Caco-2 (cell line): ENCODE measurements at regions not wholly inside any gene's neighbourhood (a gene's known extent, or its start where the extent isn't known, plus 50 kb on each side); places are given as distances from the start of the nearest gene placed in this dataset.

Source experiments
- BruUV-seq: library from RNA; stranded (reverse); fragments of 400-500 nt; replicated peaks from 2 replicates; lab custom pipeline; 2021; lab: Mats Ljungman, UMichigan
- CTCF ChIA-PET: fragments of 300-600 bp; sonication (Branson Sonifier 250); formaldehyde crosslinking; loops from one replicate; lab custom pipeline; 2022; ENCODE audit warnings: antibody characterized with exemption; lab: Charles Lee
- POLR2A ChIA-PET: fragments of 300-600 bp; sonication (Branson Sonifier 250); formaldehyde crosslinking; loops from one replicate; lab custom pipeline; 2022; ENCODE audit warnings: antibody characterized with exemption; lab: Charles Lee
- DNase-seq, 2 experiments: peaks; one replicate each; pipeline versions ENCODE4 v3.0.0 to v3.0.0-alpha.2; 2020 to 2022
- H3K27me3 ChIP-seq: replicated peaks from 2 replicates; pipeline ENCODE4 v1.6.0; 2011; ENCODE audit warnings: low read length; ENCODE audit not compliant: control insufficient read depth, insufficient read depth
- H3K36me3 ChIP-seq: 2 replicates; pipeline ENCODE4 v1.5.1; 2011; ENCODE audit warnings: low read length; ENCODE audit not compliant: control insufficient read depth, insufficient read depth
- H3K4me1 ChIP-seq: fragments of 250-450 bp; sonication (Bioruptor Pico); 2 replicates; pipeline ENCODE4 v1.5.1; 2020; ENCODE audit warnings: mild to moderate bottlenecking
- H3K4me3 ChIP-seq: 2 replicates; pipeline ENCODE4 v1.5.1; 2011; ENCODE audit warnings: low read depth, mild to moderate bottlenecking, control low read depth, low read length
- H3K9me3 ChIP-seq: fragments of 250-450 bp; sonication (Bioruptor Pico); 2 replicates; pipeline ENCODE4 v1.5.1; 2020; ENCODE audit warnings: mild to moderate bottlenecking, moderate library complexity
- H3K27ac Mint-ChIP-seq: one replicate; pipeline ENCODE4 v1.8.0; 2022; ENCODE audit warnings: mixed read lengths; ENCODE audit not compliant: unreplicated experiment
- H3K27me3 Mint-ChIP-seq: one replicate; pipeline ENCODE4 v1.8.0; 2022; ENCODE audit warnings: mixed read lengths; ENCODE audit not compliant: insufficient read depth, unreplicated experiment
- H3K36me3 Mint-ChIP-seq: one replicate; pipeline ENCODE4 v1.8.0; 2022; ENCODE audit warnings: mild to moderate bottlenecking, mixed read lengths; ENCODE audit not compliant: insufficient read depth, unreplicated experiment
- H3K4me1 Mint-ChIP-seq: one replicate; pipeline ENCODE4 v1.8.0; 2022; ENCODE audit warnings: low read depth, mixed read lengths; ENCODE audit not compliant: unreplicated experiment
- H3K4me3 Mint-ChIP-seq: one replicate; pipeline ENCODE4 v1.8.0; 2022; ENCODE audit warnings: mild to moderate bottlenecking, moderate library complexity, mixed read lengths; ENCODE audit not compliant: unreplicated experiment
- H3K9me3 Mint-ChIP-seq: one replicate; pipeline ENCODE4 v1.8.0; 2022; ENCODE audit warnings: mixed read lengths; ENCODE audit not compliant: unreplicated experiment
- intact Hi-C: fragments of 100-400 bp; cut with micrococcal nuclease; formaldehyde crosslinking; loops from one replicate; pipeline ENCODE4 v1.10.0; 2022; ENCODE audit not compliant: unreplicated experiment
- TF ChIP-seq, protein P1 (sequence below), 2 experiments: fragments of 200-600 bp in 1 of 2; IDR thresholded peaks; 1 replicate in 1 of 2; 2 replicates in 1 of 2; pipeline versions ENCODE4 v1.5.1 to v1.8.0; 2011 to 2022; ENCODE audit warnings: antibody characterized with exemption in 1 of 2, control low read depth in 1 of 2, inconsistent platforms in 1 of 2, low read depth in 1 of 2, low read length in 1 of 2, mild to moderate bottlenecking in 1 of 2, moderate library complexity in 1 of 2; ENCODE audit not compliant: insufficient read depth in 1 of 2, severe bottlenecking in 1 of 2, unreplicated experiment in 1 of 2

GRCh38 chr17:70771804-70772386, 602.6 kb downstream of the KCNJ2 start:
- no peaks in the 10 kb centered on the region for H3K36me3 ChIP-seq
- no peaks in the 10 kb centered on the region for H3K4me1 Mint-ChIP-seq
- intact Hi-C loops = loop anchor here (2.0 kb wide), 1 partner anchor 135 kb away; no protein-coding TSS in a partner anchor
- H3K27me3 ChIP-seq = no peaks in the 10 kb centered on the region
- H3K9me3 ChIP-seq = no peaks in the 10 kb centered on the region
- TF ChIP-seq, protein P1, sequence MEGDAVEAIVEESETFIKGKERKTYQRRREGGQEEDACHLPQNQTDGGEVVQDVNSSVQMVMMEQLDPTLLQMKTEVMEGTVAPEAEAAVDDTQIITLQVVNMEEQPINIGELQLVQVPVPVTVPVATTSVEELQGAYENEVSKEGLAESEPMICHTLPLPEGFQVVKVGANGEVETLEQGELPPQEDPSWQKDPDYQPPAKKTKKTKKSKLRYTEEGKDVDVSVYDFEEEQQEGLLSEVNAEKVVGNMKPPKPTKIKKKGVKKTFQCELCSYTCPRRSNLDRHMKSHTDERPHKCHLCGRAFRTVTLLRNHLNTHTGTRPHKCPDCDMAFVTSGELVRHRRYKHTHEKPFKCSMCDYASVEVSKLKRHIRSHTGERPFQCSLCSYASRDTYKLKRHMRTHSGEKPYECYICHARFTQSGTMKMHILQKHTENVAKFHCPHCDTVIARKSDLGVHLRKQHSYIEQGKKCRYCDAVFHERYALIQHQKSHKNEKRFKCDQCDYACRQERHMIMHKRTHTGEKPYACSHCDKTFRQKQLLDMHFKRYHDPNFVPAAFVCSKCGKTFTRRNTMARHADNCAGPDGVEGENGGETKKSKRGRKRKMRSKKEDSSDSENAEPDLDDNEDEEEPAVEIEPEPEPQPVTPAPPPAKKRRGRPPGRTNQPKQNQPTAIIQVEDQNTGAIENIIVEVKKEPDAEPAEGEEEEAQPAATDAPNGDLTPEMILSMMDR (IDR thresholded peaks at IDR 0.05; ENCODE audit: insufficient read depth in 1 of 2, low read depth in 1 of 2, low read length in 1 of 2, severe bottlenecking in 1 of 2, unreplicated experiment in 1 of 2) = no peak
- H3K27me3 Mint-ChIP-seq = no peaks in the 10 kb centered on the region
- H3K36me3 Mint-ChIP-seq = no peaks in the 10 kb centered on the region
- no TSS peak for BruUV-seq
- no peak overlapping the region for H3K4me3 ChIP-seq
- DNase-seq = no peak
- no peaks in the 10 kb centered on the region for H3K9me3 Mint-ChIP-seq
- POLR2A ChIA-PET = no interaction called here
- no peak overlapping the region for H3K27ac Mint-ChIP-seq
- CTCF ChIA-PET = no interaction called here
- H3K4me3 Mint-ChIP-seq = no peak overlapping the region
- H3K4me1 ChIP-seq = no peaks in the 10 kb centered on the region

DNA sequence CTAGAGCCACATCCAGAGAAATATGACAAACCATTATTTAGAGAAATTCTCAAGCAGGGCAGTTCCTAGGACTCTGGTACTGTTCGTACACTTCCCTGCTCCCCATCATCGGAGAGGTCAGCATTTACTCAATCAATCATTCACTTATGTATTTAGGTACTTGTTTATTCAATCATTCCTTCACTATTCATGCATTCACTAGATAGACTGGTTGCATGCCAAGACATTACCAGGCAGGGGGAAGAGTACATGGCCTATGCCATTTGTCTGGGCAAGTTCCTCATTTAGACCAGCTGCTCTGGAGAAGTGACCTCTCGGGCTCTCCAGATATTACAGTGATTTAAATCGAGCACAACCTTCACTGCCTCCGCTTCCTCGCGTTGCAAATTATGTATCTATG, 603.4 kb downstream of the KCNJ2 start:
- no peak overlapping the region for H3K27ac Mint-ChIP-seq
- no peaks in the 10 kb centered on the region for H3K36me3 Mint-ChIP-seq
- H3K9me3 ChIP-seq = no peaks in the 10 kb centered on the region
- H3K4me3 Mint-ChIP-seq = no peak overlapping the region
- intact Hi-C loops = loop anchor here (2.0 kb wide), 1 partner anchor 136 kb away; no protein-coding TSS in a partner anchor
- H3K27me3 ChIP-seq = no peaks in the 10 kb centered on the region
- H3K4me3 ChIP-seq = no peak overlapping the region
- H3K4me1 Mint-ChIP-seq = no peaks in the 10 kb centered on the region
- no peaks in the 10 kb centered on the region for H3K27me3 Mint-ChIP-seq
- H3K9me3 Mint-ChIP-seq = no peaks in the 10 kb centered on the region
- no peaks in the 10 kb centered on the region for H3K36me3 ChIP-seq
- TF ChIP-seq, protein P1 (IDR thresholded peaks at IDR 0.05; ENCODE audit: insufficient read depth in 1 of 2, low read depth in 1 of 2, low read length in 1 of 2, severe bottlenecking in 1 of 2, unreplicated experiment in 1 of 2) = no peak
- CTCF ChIA-PET = no interaction called here
- BruUV-seq = no TSS peak
- no peak for DNase-seq
- no peaks in the 10 kb centered on the region for H3K4me1 ChIP-seq
- POLR2A ChIA-PET = no interaction called here

DNA sequence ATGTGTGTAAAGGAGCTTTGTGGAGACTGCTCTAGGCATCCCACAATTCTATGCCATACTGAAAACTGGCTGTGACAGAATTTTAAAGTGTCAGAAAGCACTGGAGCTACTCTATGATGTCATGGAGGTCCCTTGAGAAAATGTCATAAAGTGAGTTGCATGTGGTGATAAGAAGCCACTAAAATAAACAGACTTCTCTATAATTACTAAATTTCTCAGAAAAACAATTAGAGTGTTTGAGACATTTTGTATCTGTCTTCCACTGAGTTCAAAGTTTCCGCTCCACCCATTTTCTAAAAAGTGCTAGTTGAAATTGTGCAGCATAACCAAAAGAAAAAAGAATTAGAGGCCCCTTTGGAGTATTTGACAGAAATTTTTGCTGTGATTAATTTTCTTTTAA, 603.9 kb downstream of the KCNJ2 start:
- no peaks in the 10 kb centered on the region for H3K4me1 Mint-ChIP-seq
- no peak for DNase-seq
- no peaks in the 10 kb centered on the region for H3K4me1 ChIP-seq
- H3K36me3 Mint-ChIP-seq = no peaks in the 10 kb centered on the region
- H3K9me3 Mint-ChIP-seq = no peaks in the 10 kb centered on the region
- H3K27me3 ChIP-seq = no peaks in the 10 kb centered on the region
- intact Hi-C loops = loop anchor here (2.0 kb wide), 1 partner anchor 136 kb away; no protein-coding TSS in a partner anchor
- H3K9me3 ChIP-seq = no peaks in the 10 kb centered on the region
- H3K27ac Mint-ChIP-seq = no peak overlapping the region
- TF ChIP-seq, protein P1 (IDR thresholded peaks at IDR 0.05; ENCODE audit: insufficient read depth in 1 of 2, low read depth in 1 of 2, low read length in 1 of 2, severe bottlenecking in 1 of 2, unreplicated experiment in 1 of 2) = no peak
- BruUV-seq = no TSS peak
- ChIA-PET POLR2A (no interaction called here), CTCF (no interaction called here)
- H3K4me3 ChIP-seq = no peak overlapping the region
- no peak overlapping the region for H3K4me3 Mint-ChIP-seq
- no peaks in the 10 kb centered on the region for H3K36me3 ChIP-seq
- no peaks in the 10 kb centered on the region for H3K27me3 Mint-ChIP-seq
